NCI-H1930 (cell line): ENCODE measurements at regions not wholly inside any gene's neighbourhood (a gene's known extent, or its start where the extent isn't known, plus 50 kb on each side); places are given as distances from the start of the nearest gene placed in this dataset.

Experiments used
- DNase-seq, 2 experiments: peaks; one replicate each; lab custom pipeline; 2025; lab: John Stamatoyannopoulos, UW

- no peak for DNase-seq
Observed at GRCh38 chr4:106676173-106676921, 307.8 kb upstream of the GIMD1 start.

- DNase-seq, result no peak
Observed at GRCh38 chr4:106671716-106672115, 303.1 kb upstream of the GIMD1 start.

GRCh38 chr4:106670976-106671375, 302.4 kb upstream of the GIMD1 start:
- no peak for DNase-seq

- DNase-seq, result no peak
Observed at GRCh38 chr4:106659371-106659770, 290.8 kb upstream of the GIMD1 start.

- DNase-seq, result no peak
Observed at GRCh38 chr4:106652095-106652494, 283.5 kb upstream of the GIMD1 start.

GRCh38 chr4:106650701-106651100, 282.1 kb upstream of the GIMD1 start:
- DNase-seq, result no peak

- DNase-seq, result no peak
Observed at GRCh38 chr4:106647451-106647850, 278.9 kb upstream of the GIMD1 start.

GRCh38 chr4:106629268-106629625, 260.7 kb upstream of the GIMD1 start:
- DNase-seq, result no peak

GRCh38 chr4:106628586-106629267, 260.1 kb upstream of the GIMD1 start:
- no peak for DNase-seq

- no peak for DNase-seq
Observed at GRCh38 chr4:106627051-106627450, 258.5 kb upstream of the GIMD1 start.

- DNase-seq, result no peak
Observed at GRCh38 chr4:106624671-106625070, 256.1 kb upstream of the GIMD1 start.

- no peak for DNase-seq
Observed at GRCh38 chr4:106618956-106619355, 250.4 kb upstream of the GIMD1 start.

GRCh38 chr4:106615961-106616360, 247.4 kb upstream of the GIMD1 start:
- no peak for DNase-seq

GRCh38 chr4:106615410-106615945, 246.9 kb upstream of the GIMD1 start:
- no peak for DNase-seq

- no peak for DNase-seq
Observed at GRCh38 chr4:106614441-106614840, 245.9 kb upstream of the GIMD1 start.

- DNase-seq, result no peak
Observed at GRCh38 chr4:106609917-106610316, 241.3 kb upstream of the GIMD1 start.

GRCh38 chr4:106607558-106607957, 239.0 kb upstream of the GIMD1 start:
- DNase-seq, result no peak

GRCh38 chr4:106604319-106605051, 235.9 kb upstream of the GIMD1 start:
- no peak for DNase-seq

- DNase-seq, result no peak
Observed at GRCh38 chr4:106603471-106603870, 234.9 kb upstream of the GIMD1 start.

- DNase-seq, result no peak
Observed at GRCh38 chr4:106602711-106603110, 234.1 kb upstream of the GIMD1 start.

GRCh38 chr4:106601519-106601918, 232.9 kb upstream of the GIMD1 start:
- DNase-seq, result no peak

- DNase-seq, result no peak
Observed at GRCh38 chr4:106595906-106596305, 227.3 kb upstream of the GIMD1 start.
